ENCODE measurements at regions not wholly inside any gene's neighbourhood (a gene's known extent, or its start where the extent isn't known, plus 50 kb on each side); places are given as distances from the start of the nearest gene placed in this dataset.

DNA sequence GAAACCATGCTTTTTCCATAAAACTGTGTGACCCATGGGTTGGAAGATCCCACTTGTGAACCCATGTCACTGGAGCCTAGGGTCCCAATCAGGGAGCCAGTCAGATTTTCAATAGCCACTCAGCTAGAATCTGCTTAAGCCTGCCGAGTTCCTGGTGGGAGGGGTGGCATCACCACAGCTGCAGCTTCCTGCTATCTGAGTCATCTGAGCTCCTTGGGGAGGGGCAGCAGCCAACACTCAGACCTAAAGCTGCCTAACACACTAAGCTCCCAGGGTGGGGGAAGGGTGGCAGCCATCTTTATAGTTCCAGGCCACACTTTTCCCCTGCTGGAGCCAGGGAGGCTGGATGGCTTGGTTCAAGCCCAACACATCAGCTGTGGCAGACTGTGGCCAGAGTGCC is 350.1 kb downstream of the C4orf33 start:
- H2AFZ ChIP-seq (ENCODE audit: low read depth) = no peak overlapping the region
- no peak overlapping the region for H3K4me3 ChIP-seq (IDR thresholded peaks at IDR 0.05; ENCODE audit: insufficient read depth, low read depth, low read length)
- H3K4me1 ChIP-seq (ENCODE audit: low read depth, poor library complexity, severe bottlenecking) = no peaks in the 10 kb centered on the region
- no peaks in the 10 kb centered on the region for H3K27me3 ChIP-seq (ENCODE audit: insufficient read depth, low read depth)
- no peaks in the 10 kb centered on the region for H3K36me3 ChIP-seq (ENCODE audit: insufficient read depth)
- H3K27ac ChIP-seq = no peak overlapping the region
- H3K79me2 ChIP-seq (ENCODE audit: insufficient read depth, low read depth) = no peaks in the 10 kb centered on the region
- H4K20me1 ChIP-seq (ENCODE audit: insufficient read depth) = no peaks in the 10 kb centered on the region
- TF ChIP-seq, protein P1, sequence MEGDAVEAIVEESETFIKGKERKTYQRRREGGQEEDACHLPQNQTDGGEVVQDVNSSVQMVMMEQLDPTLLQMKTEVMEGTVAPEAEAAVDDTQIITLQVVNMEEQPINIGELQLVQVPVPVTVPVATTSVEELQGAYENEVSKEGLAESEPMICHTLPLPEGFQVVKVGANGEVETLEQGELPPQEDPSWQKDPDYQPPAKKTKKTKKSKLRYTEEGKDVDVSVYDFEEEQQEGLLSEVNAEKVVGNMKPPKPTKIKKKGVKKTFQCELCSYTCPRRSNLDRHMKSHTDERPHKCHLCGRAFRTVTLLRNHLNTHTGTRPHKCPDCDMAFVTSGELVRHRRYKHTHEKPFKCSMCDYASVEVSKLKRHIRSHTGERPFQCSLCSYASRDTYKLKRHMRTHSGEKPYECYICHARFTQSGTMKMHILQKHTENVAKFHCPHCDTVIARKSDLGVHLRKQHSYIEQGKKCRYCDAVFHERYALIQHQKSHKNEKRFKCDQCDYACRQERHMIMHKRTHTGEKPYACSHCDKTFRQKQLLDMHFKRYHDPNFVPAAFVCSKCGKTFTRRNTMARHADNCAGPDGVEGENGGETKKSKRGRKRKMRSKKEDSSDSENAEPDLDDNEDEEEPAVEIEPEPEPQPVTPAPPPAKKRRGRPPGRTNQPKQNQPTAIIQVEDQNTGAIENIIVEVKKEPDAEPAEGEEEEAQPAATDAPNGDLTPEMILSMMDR (conservative IDR thresholded peaks at IDR 0.05; ENCODE audit: low read depth, low read length) = no peak
- H3K9ac ChIP-seq = no peak overlapping the region
- H3K4me2 ChIP-seq = no peak overlapping the region

- TF ChIP-seq, protein P1 (conservative IDR thresholded peaks at IDR 0.05; ENCODE audit: low read depth, low read length) = no peak
Observed at GRCh38 chr4:129453524-129454200, 357.7 kb downstream of the C4orf33 start.

GRCh38 chr4:129455482-129455881 is 359.5 kb downstream of the C4orf33 start:
- no peak overlapping the region for H3K9ac ChIP-seq
- no peaks in the 10 kb centered on the region for H4K20me1 ChIP-seq (ENCODE audit: insufficient read depth)

More at GRCh38 chr4:129453524-129454200, 357.7 kb downstream of the C4orf33 start:
- H3K27me3 ChIP-seq (ENCODE audit: insufficient read depth, low read depth) = no peaks in the 10 kb centered on the region
- no peak overlapping the region for H3K27ac ChIP-seq
- H3K9ac ChIP-seq = no peak overlapping the region
- H3K79me2 ChIP-seq (ENCODE audit: insufficient read depth, low read depth) = no peaks in the 10 kb centered on the region
- no peaks in the 10 kb centered on the region for H4K20me1 ChIP-seq (ENCODE audit: insufficient read depth)
- H3K4me2 ChIP-seq = no peak overlapping the region
- no peaks in the 10 kb centered on the region for H3K4me1 ChIP-seq (ENCODE audit: low read depth, poor library complexity, severe bottlenecking)
- H2AFZ ChIP-seq (ENCODE audit: low read depth) = no peak overlapping the region
- H3K36me3 ChIP-seq (ENCODE audit: insufficient read depth) = no peaks in the 10 kb centered on the region
- no peak overlapping the region for H3K4me3 ChIP-seq (IDR thresholded peaks at IDR 0.05; ENCODE audit: insufficient read depth, low read depth, low read length)

DNA sequence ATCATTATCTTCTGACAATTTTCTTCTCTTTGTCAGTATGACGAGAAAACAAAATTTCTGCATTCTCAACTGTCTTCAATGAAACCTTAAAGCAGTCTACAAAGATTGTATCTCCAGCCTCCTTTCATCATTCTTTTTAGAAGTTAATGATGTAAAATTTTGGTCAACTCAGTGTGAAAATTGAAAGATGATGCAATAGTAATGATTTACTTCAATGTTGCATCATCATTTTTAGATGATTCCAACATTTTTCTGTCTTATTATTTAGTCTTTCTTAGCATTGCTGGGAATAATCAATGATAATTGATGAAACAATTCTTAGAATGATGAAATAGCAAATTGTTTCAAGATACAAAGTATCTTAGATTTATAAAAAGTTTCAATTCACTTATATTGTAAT is 372.7 kb downstream of the C4orf33 start:
- TF ChIP-seq, protein P1 (conservative IDR thresholded peaks at IDR 0.05; ENCODE audit: low read depth, low read length) = no peak
- no peaks in the 10 kb centered on the region for H3K79me2 ChIP-seq (ENCODE audit: insufficient read depth, low read depth)
- H4K20me1 ChIP-seq (ENCODE audit: insufficient read depth) = no peaks in the 10 kb centered on the region
- H3K36me3 ChIP-seq (ENCODE audit: insufficient read depth) = no peaks in the 10 kb centered on the region
- H3K4me2 ChIP-seq = no peak overlapping the region
- H3K4me3 ChIP-seq (IDR thresholded peaks at IDR 0.05; ENCODE audit: insufficient read depth, low read depth, low read length) = no peak overlapping the region
- no peaks in the 10 kb centered on the region for H3K27me3 ChIP-seq (ENCODE audit: insufficient read depth, low read depth)
- no peak overlapping the region for H3K9ac ChIP-seq
- no peak overlapping the region for H3K27ac ChIP-seq
- no peak overlapping the region for H2AFZ ChIP-seq (ENCODE audit: low read depth)
- H3K4me1 ChIP-seq (ENCODE audit: low read depth, poor library complexity, severe bottlenecking) = peaks cover 6% of the 10 kb centered on the region

More at GRCh38 chr4:129455482-129455881, 359.5 kb downstream of the C4orf33 start:
- Histone ChIP-seq H3K27me3 (ENCODE audit: insufficient read depth, low read depth) (no peaks in the 10 kb centered on the region), H3K27ac (no peak overlapping the region), H2AFZ (ENCODE audit: low read depth) (no peak overlapping the region), H3K4me3 (IDR thresholded peaks at IDR 0.05; ENCODE audit: insufficient read depth, low read depth, low read length) (no peak overlapping the region), H3K4me1 (ENCODE audit: low read depth, poor library complexity, severe bottlenecking) (no peaks in the 10 kb centered on the region), H3K79me2 (ENCODE audit: insufficient read depth, low read depth) (no peaks in the 10 kb centered on the region), H3K36me3 (ENCODE audit: insufficient read depth) (no peaks in the 10 kb centered on the region), H3K4me2 (no peak overlapping the region)
- TF ChIP-seq, protein P1 (conservative IDR thresholded peaks at IDR 0.05; ENCODE audit: low read depth, low read length) = no peak

Data from KMS-11 (cell line).